HCT116 (cell line): ENCODE measurements at regions not wholly inside any gene's neighbourhood (a gene's known extent, or its start where the extent isn't known, plus 50 kb on each side); places are given as distances from the start of the nearest gene placed in this dataset.
"Not testable (repeated sequence)": the region's sequence is repeated elsewhere in the genome, so short reads cannot be mapped to it uniquely, and the experiment has no call there.

ENCODE experiments used
- ATAC-seq: fragments of 200-7000 bp; cut with Tn5 transposase; 2 replicates; pipeline ENCODE4 v1.9.1; 2020; ENCODE audit warnings: mild to moderate bottlenecking, moderate library complexity
- BruUV-seq: library from RNA; stranded (reverse); fragments of 400-500 nt; replicated peaks from 2 replicates; lab custom pipeline; 2021; lab: Mats Ljungman, UMichigan
- CTCF ChIA-PET: fragments of 300-600 bp; sonication (Branson Sonifier 250); formaldehyde crosslinking; loops from one replicate; lab custom pipeline; 2021; ENCODE audit warnings: antibody characterized with exemption; lab: Charles Lee
- POLR2A ChIA-PET: fragments of 300-600, 350-600 bp; sonication (Branson Sonifier 250); formaldehyde crosslinking; loops from one replicate; lab custom pipeline; 2021; ENCODE audit warnings: antibody characterized with exemption; lab: Charles Lee
- RAD21 ChIA-PET, 2 experiments: fragments of 300-600 bp; sonication (Branson Sonifier 250); formaldehyde crosslinking; loops; one replicate each; lab custom pipeline; 2023; ENCODE audit warnings: low total read pairs in 2 of 2; ENCODE audit not compliant: uncharacterized antibody in 2 of 2, unreplicated experiment in 2 of 2, low non-redundant PET in 1 of 2; lab: Charles Lee
- DNase-seq: peaks from one replicate; pipeline ENCODE4 v3.0.0-alpha.2; 2010; ENCODE audit warnings: low read depth, low spot score
- H2AFZ ChIP-seq: fragments of 200-600 bp; shearing (Covaris generic), sonication (generic); 2 replicates; pipeline ENCODE4 v1.6.1; 2017; ENCODE audit warnings: low read depth, mixed run types, mixed read lengths, antibody characterized with exemption, low read length; ENCODE audit not compliant: poor library complexity, severe bottlenecking
- H3K27ac ChIP-seq: 2 replicates; pipeline ENCODE4 v1.5.1; 2012; ENCODE audit warnings: low read depth, low read length
- H3K27me3 ChIP-seq: fragments of 200-600 bp; sonication (generic); 2 replicates; pipeline ENCODE4 v1.6.1; 2016; ENCODE audit warnings: mixed run types, low read length, mixed read lengths; ENCODE audit not compliant: insufficient read depth
- H3K36me3 ChIP-seq, 2 experiments: fragments of 200-500 bp in 1 of 2; fragments of 200-600 bp in 1 of 2; sonication (Bioruptor generic) in 1 of 2; sonication (generic) in 1 of 2; 2 replicates each; pipeline versions ENCODE4 v1.5.1 to v1.6.1; 2014 to 2016; ENCODE audit warnings: low read length in 2 of 2, inconsistent platforms in 1 of 2, mixed read lengths in 1 of 2, mixed run types in 1 of 2; ENCODE audit not compliant: insufficient read depth in 2 of 2, control insufficient read depth in 1 of 2
- H3K4me1 ChIP-seq, 2 experiments: fragments of 200-600 bp in 1 of 2; sonication (generic) in 1 of 2; 2 replicates each; pipeline versions ENCODE4 v1.5.1 to v1.6.1; 2012 to 2017; ENCODE audit warnings: low read length in 2 of 2, inconsistent platforms in 1 of 2, mild to moderate bottlenecking in 1 of 2, mixed read lengths in 1 of 2, mixed run types in 1 of 2, moderate library complexity in 1 of 2; ENCODE audit not compliant: insufficient read depth in 2 of 2, control insufficient read depth in 1 of 2
- H3K4me2 ChIP-seq: fragments of 200-600 bp; sonication (generic); 2 replicates; pipeline ENCODE4 v1.6.1; 2017; ENCODE audit warnings: mixed run types, low read length, mixed read lengths
- H3K4me3 ChIP-seq, 2 experiments: fragments of 200-600 bp in 1 of 2; sonication (generic) in 1 of 2; replicated peaks in 1 of 2; 2 replicates each; pipeline ENCODE4 v1.5.1; 2011 to 2016; ENCODE audit warnings: low read length in 2 of 2, control low read depth in 1 of 2, low read depth in 1 of 2, mild to moderate bottlenecking in 1 of 2, mixed read lengths in 1 of 2, mixed run types in 1 of 2
- H3K79me2 ChIP-seq: fragments of 200-600 bp; sonication (generic); 2 replicates; pipeline ENCODE4 v1.6.1; 2017; ENCODE audit warnings: mild to moderate bottlenecking, mixed run types, low read length, moderate library complexity, mixed read lengths; ENCODE audit not compliant: insufficient read depth
- H3K9ac ChIP-seq: fragments of 200-600 bp; sonication (generic); 2 replicates; pipeline ENCODE4 v1.6.1; 2016; ENCODE audit warnings: low read length, mixed read lengths
- H3K9me2 ChIP-seq: fragments of 200-600 bp; sonication (generic), shearing (Covaris generic); 2 replicates; pipeline ENCODE4 v1.6.1; 2017; ENCODE audit warnings: mixed run types, mild to moderate bottlenecking, moderate library complexity; ENCODE audit not compliant: insufficient read depth
- H3K9me3 ChIP-seq, 2 experiments: fragments of 200-500 bp in 1 of 2; fragments of 200-600 bp in 1 of 2; sonication (Bioruptor generic) in 1 of 2; sonication (generic) in 1 of 2; 2 replicates each; pipeline ENCODE4 v1.6.1; 2014 to 2017; ENCODE audit warnings: low read length in 2 of 2, mixed read lengths in 2 of 2, inconsistent platforms in 1 of 2, low read depth in 1 of 2, mild to moderate bottlenecking in 1 of 2, mixed run types in 1 of 2, moderate library complexity in 1 of 2; ENCODE audit not compliant: control insufficient read depth in 1 of 2, insufficient read depth in 1 of 2
- H4K20me1 ChIP-seq: fragments of 200-600 bp; sonication (generic), shearing (Covaris generic); 2 replicates; pipeline ENCODE4 v1.6.1; 2017; ENCODE audit warnings: mixed run types, mild to moderate bottlenecking, moderate library complexity; ENCODE audit not compliant: insufficient read depth
- CEBPB ChIP-seq: IDR thresholded peaks from 2 replicates; pipeline ENCODE4 v1.6.1; 2012; ENCODE audit warnings: low read depth
- REST ChIP-seq: IDR thresholded peaks from 2 replicates; pipeline ENCODE4 v1.6.1; 2012; ENCODE audit warnings: low read depth
- intact Hi-C: fragments of 100-400 bp; cut with micrococcal nuclease; formaldehyde crosslinking; loops from 2 replicates; pipeline ENCODE4 v1.10.0; 2022
- TF ChIP-seq, protein P1 (sequence below), 3 experiments: fragments of 200-600 bp in 1 of 3; sonication (generic) in 1 of 3; IDR thresholded peaks in 2 of 3; conservative IDR thresholded peaks in 1 of 3; 2 replicates each; pipeline ENCODE4 v1.5.1; 2012 to 2017; ENCODE audit warnings: low read depth in 2 of 3, low read length in 2 of 3, antibody characterized with exemption in 1 of 3, borderline replicate concordance in 1 of 3, control low read depth in 1 of 3, mild to moderate bottlenecking in 1 of 3, mixed read lengths in 1 of 3, mixed run types in 1 of 3, moderate library complexity in 1 of 3; ENCODE audit not compliant: insufficient read depth in 1 of 3

DNA sequence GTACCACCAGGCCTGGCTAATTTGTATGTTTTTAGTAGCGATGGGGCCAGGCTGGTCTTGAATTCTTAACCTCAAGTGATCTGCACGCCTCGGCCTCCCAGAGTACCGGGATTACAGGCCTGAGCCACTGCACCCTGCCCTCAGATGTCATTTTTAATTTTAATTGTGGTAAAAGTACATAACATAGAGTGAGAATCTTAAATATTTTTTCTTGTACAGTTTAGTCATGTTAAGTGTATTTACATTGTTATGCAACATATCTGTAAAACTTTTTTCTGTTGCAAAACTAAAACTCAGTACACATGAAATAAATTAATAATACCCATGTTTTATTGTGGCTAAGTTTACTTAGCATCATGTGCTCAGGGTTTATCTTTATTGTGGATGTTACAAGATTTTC, 231.4 kb downstream of the ALG10 start:
- intact Hi-C loops, result loop anchor here (10.0 kb wide), 1 partner anchor 99 kb away; no protein-coding TSS in a partner anchor
- DNase-seq (no peak), ATAC-seq (no peak)
- Histone ChIP-seq H3K4me3 (no peak overlapping the region), H4K20me1 (no peaks in the 10 kb centered on the region), H3K4me1 (no peaks in the 10 kb centered on the region), H3K4me2 (no peak overlapping the region), H3K9ac (no peak overlapping the region), H2AFZ (no peak overlapping the region), H3K27me3 (no peaks in the 10 kb centered on the region), H3K36me3 (no peaks in the 10 kb centered on the region), H3K9me2 (no peaks in the 10 kb centered on the region), H3K27ac (no peak overlapping the region), H3K79me2 (no peaks in the 10 kb centered on the region), H3K9me3 (no peaks in the 10 kb centered on the region)
- CTCF ChIA-PET, result no interaction called here
- no TSS peak for BruUV-seq
- RAD21 ChIA-PET, result no interaction called here
- POLR2A ChIA-PET, result no interaction called here
- no peak for TF ChIP-seq REST

- DNase-seq, result no peak
- CTCF ChIA-PET, result no interaction called here
- Histone ChIP-seq H3K36me3 (no peaks in the 10 kb centered on the region), H3K9me2 (no peaks in the 10 kb centered on the region), H4K20me1 (no peaks in the 10 kb centered on the region), H3K27ac (no peak overlapping the region), H2AFZ (no peak overlapping the region), H3K4me1 (no peaks in the 10 kb centered on the region), H3K79me2 (no peaks in the 10 kb centered on the region), H3K9ac (no peak overlapping the region), H3K4me2 (no peak overlapping the region), H3K9me3 (no peaks in the 10 kb centered on the region), H3K27me3 (no peaks in the 10 kb centered on the region), H3K4me3 (no peak overlapping the region)
- POLR2A ChIA-PET, result no interaction called here
- no TSS peak for BruUV-seq
- TF ChIP-seq CEBPB, result no peak
- TF ChIP-seq, protein P1, sequence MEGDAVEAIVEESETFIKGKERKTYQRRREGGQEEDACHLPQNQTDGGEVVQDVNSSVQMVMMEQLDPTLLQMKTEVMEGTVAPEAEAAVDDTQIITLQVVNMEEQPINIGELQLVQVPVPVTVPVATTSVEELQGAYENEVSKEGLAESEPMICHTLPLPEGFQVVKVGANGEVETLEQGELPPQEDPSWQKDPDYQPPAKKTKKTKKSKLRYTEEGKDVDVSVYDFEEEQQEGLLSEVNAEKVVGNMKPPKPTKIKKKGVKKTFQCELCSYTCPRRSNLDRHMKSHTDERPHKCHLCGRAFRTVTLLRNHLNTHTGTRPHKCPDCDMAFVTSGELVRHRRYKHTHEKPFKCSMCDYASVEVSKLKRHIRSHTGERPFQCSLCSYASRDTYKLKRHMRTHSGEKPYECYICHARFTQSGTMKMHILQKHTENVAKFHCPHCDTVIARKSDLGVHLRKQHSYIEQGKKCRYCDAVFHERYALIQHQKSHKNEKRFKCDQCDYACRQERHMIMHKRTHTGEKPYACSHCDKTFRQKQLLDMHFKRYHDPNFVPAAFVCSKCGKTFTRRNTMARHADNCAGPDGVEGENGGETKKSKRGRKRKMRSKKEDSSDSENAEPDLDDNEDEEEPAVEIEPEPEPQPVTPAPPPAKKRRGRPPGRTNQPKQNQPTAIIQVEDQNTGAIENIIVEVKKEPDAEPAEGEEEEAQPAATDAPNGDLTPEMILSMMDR (IDR thresholded peaks at IDR 0.05 in 2 of 3, conservative IDR thresholded peaks at IDR 0.05 in 1 of 3; ENCODE audit: borderline replicate concordance in 1 of 3, insufficient read depth in 1 of 3, low read depth in 2 of 3, low read length in 2 of 3), result peak in 2 of 3 experiments; percentile 20 to 27; a peak in 1 of 6 replicates
- intact Hi-C loops, result loop anchor here (10.0 kb wide), 1 partner anchor 102 kb away; no protein-coding TSS in a partner anchor
- ATAC-seq, result no peak
- RAD21 ChIA-PET, result no interaction called here
Measured at GRCh38 chr12:34257093-34257492, 234.8 kb downstream of the ALG10 start.

DNA sequence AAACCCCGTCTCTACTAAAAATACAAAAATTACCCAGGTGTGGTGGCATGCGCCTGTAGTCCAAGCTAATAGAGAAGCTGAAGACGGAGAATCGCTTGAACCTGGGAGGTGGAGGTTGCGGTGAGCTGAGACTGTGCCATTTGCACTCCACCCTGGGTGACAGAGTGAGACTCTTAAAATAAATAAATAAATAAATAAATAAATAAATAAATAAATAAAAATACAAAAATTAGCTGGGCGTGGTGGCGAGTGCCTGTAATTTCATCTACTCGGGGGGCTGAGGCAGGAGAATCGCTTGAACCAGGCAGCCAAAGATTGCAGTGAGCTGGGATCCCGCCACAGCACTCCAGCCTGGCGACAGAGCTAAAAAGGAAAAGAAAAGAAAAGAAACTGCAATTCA, 239.8 kb downstream of the ALG10 start:
- CTCF ChIA-PET, H3K27me3 ChIP-seq, H4K20me1 ChIP-seq, H3K4me3 ChIP-seq, H3K9me3 ChIP-seq, H3K27ac ChIP-seq, POLR2A ChIA-PET, DNase-seq, H2AFZ ChIP-seq, H3K9me2 ChIP-seq, H3K4me2 ChIP-seq, ATAC-seq, H3K4me1 ChIP-seq, H3K36me3 ChIP-seq, H3K9ac ChIP-seq, intact Hi-C loops, BruUV-seq, H3K79me2 ChIP-seq, RAD21 ChIA-PET: not testable (repeated sequence)
